ENCODE measurements at regions not wholly inside any gene's neighbourhood (a gene's known extent, or its start where the extent isn't known, plus 50 kb on each side); places are given as distances from the start of the nearest gene placed in this dataset.

DNA sequence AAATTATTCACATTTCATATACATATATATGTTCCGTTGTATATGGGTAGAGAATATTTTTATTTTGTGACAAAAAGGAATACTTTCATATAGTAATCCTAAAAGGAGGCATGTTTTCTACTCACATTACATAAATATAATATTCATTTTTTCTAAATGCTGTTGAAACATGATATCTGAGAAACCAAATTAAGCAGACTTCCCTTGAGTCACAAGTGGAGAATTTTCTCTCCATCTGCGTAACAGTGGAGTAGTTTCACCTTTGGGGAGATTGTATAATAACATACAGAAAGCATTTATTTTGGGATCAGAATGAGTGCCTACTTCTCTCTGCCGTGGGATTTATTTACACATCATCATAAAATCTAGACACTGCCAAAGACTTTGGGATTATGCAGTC, 849.8 kb downstream of the NSUN3 start:
- TF ChIP-seq, protein P1, sequence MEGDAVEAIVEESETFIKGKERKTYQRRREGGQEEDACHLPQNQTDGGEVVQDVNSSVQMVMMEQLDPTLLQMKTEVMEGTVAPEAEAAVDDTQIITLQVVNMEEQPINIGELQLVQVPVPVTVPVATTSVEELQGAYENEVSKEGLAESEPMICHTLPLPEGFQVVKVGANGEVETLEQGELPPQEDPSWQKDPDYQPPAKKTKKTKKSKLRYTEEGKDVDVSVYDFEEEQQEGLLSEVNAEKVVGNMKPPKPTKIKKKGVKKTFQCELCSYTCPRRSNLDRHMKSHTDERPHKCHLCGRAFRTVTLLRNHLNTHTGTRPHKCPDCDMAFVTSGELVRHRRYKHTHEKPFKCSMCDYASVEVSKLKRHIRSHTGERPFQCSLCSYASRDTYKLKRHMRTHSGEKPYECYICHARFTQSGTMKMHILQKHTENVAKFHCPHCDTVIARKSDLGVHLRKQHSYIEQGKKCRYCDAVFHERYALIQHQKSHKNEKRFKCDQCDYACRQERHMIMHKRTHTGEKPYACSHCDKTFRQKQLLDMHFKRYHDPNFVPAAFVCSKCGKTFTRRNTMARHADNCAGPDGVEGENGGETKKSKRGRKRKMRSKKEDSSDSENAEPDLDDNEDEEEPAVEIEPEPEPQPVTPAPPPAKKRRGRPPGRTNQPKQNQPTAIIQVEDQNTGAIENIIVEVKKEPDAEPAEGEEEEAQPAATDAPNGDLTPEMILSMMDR (conservative IDR thresholded peaks at IDR 0.05; ENCODE audit: low read depth in 2 of 2), result no peak
- TF ChIP-seq EZH2 (IDR thresholded peaks at IDR 0.05; ENCODE audit: low read depth, unreplicated experiment) (no peak), ZNF114 (CRISPR knock-in tag; IDR thresholded peaks at IDR 0.05) (no peak), POLR2AphosphoS5 (IDR thresholded peaks at IDR 0.05; ENCODE audit: low read depth) (no peak)

Data from GM23338 (cell line).